ENCODE measurements at regions not wholly inside any gene's neighbourhood (a gene's known extent, or its start where the extent isn't known, plus 50 kb on each side); places are given as distances from the start of the nearest gene placed in this dataset.

DNA sequence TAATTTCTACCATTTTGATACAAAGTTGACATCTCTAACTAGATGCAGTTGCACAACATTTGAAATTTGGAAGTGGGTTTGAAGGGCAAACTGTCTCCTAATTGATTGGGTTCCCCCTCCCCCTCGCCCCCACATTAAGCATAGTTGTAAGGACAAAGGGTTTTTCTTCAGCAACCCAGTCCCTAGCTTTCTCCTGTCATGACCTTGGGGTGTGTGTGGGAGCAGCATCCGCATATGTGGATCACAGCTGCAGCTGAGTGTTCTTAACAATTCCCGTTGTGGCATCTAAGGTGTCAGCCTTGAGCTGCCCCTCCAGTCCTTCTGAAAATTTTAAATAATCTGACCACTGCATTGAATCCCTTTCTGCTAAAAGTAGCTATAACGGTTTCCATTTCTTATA is 141.3 kb upstream of the CDH10 start:
- Mint-ChIP-seq H3K4me1 (no peaks in the 10 kb centered on the region), H3K27me3 (ENCODE audit: low read depth, poor library complexity) (no peaks in the 10 kb centered on the region), H3K9me3 (no peaks in the 10 kb centered on the region), H3K4me3 (no peak overlapping the region), H3K27ac (no peak overlapping the region), H3K36me3 (ENCODE audit: low read depth) (no peaks in the 10 kb centered on the region)
- TF ChIP-seq, protein P1, sequence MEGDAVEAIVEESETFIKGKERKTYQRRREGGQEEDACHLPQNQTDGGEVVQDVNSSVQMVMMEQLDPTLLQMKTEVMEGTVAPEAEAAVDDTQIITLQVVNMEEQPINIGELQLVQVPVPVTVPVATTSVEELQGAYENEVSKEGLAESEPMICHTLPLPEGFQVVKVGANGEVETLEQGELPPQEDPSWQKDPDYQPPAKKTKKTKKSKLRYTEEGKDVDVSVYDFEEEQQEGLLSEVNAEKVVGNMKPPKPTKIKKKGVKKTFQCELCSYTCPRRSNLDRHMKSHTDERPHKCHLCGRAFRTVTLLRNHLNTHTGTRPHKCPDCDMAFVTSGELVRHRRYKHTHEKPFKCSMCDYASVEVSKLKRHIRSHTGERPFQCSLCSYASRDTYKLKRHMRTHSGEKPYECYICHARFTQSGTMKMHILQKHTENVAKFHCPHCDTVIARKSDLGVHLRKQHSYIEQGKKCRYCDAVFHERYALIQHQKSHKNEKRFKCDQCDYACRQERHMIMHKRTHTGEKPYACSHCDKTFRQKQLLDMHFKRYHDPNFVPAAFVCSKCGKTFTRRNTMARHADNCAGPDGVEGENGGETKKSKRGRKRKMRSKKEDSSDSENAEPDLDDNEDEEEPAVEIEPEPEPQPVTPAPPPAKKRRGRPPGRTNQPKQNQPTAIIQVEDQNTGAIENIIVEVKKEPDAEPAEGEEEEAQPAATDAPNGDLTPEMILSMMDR (IDR thresholded peaks at IDR 0.05) = no peak
- no peak for DNase-seq

DNA sequence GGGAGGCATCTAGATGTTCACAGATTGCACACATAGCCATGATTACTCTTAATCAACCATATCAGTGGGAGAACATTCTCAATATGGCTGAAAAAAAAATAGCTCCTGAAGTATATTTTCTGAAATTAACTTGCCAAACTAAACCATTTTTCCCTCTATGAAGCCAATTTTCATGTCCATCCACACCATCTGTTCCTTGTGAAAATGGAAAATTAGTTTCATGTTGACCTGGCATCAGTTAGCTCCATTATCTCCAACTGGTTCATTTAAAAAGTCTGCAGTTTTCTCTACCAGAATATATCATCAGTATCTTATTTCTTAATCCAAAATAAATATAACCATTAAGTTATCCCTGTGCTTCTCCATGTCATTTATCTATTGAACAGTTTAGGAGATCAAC is 138.8 kb upstream of the CDH10 start:
- Mint-ChIP-seq H3K9me3 (no peaks in the 10 kb centered on the region), H3K27ac (no peak overlapping the region), H3K4me1 (no peaks in the 10 kb centered on the region), H3K27me3 (ENCODE audit: low read depth, poor library complexity) (no peaks in the 10 kb centered on the region), H3K36me3 (ENCODE audit: low read depth) (no peaks in the 10 kb centered on the region), H3K4me3 (no peak overlapping the region)
- DNase-seq = no peak
- TF ChIP-seq, protein P1 (IDR thresholded peaks at IDR 0.05) = no peak

DNA sequence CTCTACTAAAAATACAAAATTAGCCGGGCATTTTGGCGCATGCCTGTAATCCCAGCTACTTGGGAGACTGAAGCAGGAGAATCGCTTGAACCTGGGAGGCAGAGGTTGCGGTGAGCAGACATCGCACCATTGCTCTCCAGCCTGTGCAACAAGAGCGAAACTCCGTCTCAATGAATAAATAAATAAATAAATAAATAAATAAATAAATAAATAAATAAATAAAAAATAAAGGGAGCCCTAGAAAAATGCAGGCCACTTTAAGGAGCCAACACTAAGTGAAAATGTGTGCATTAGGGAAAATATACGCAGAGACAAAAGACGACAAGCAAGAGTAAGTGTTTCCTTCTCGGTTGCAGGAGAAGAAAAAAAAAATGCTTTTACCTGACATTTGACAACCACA is 132.6 kb upstream of the CDH10 start:
- peaks cover under 1% of the 10 kb centered on the region for H3K4me1 Mint-ChIP-seq
- H3K27me3 Mint-ChIP-seq (ENCODE audit: low read depth, poor library complexity) = no peaks in the 10 kb centered on the region
- DNase-seq = no peak
- H3K27ac Mint-ChIP-seq = no peak overlapping the region
- no peak overlapping the region for H3K4me3 Mint-ChIP-seq
- H3K36me3 Mint-ChIP-seq (ENCODE audit: low read depth) = no peaks in the 10 kb centered on the region
- TF ChIP-seq, protein P1 (IDR thresholded peaks at IDR 0.05) = no peak
- H3K9me3 Mint-ChIP-seq = no peaks in the 10 kb centered on the region

DNA sequence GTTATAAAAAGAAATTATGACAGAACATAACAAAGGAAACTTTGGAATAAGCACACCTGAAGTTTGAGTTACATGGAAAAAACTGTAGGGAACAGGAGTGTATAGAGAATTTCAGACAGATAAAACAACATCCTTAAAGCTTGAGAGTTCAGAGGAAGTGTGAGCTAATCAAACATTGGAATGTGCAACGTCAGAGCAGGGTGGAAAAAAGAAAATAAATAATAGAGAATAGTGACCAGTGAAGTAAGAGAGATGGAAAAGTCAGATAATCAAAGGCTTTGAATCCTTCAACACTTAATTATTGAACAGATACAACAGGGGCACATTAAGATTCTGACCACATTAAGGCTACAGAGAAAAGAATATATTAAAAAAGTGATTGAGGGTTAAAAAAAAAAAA is 128.5 kb upstream of the CDH10 start:
- TF ChIP-seq, protein P1 (IDR thresholded peaks at IDR 0.05) = no peak
- no peaks in the 10 kb centered on the region for H3K36me3 Mint-ChIP-seq (ENCODE audit: low read depth)
- peak overlapping the region; percentile 5 for H3K27ac Mint-ChIP-seq
- H3K27me3 Mint-ChIP-seq (ENCODE audit: low read depth, poor library complexity) = no peaks in the 10 kb centered on the region
- H3K4me1 Mint-ChIP-seq = peaks cover 5% of the 10 kb centered on the region
- no peak for DNase-seq
- no peak overlapping the region for H3K4me3 Mint-ChIP-seq
- H3K9me3 Mint-ChIP-seq = no peaks in the 10 kb centered on the region

DNA sequence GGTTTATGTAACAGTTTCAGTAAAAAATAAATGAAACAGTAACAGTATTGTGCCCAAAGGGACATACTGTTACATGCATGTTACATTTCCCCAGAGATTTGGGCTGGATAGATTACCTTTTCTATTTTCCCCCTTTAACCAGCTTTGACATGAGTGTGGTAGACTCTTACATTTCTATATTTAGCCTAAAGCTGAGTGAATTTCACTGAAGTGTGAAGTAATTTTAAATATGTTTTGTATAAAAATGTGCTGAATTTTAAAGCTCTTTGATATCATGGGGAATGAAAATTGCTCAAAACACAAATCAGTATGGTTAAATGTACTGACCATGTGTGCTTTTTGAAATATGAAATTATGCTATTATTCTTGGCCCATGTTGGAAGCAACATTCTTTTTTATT is 122.3 kb upstream of the CDH10 start:
- DNase-seq = no peak
- Mint-ChIP-seq H3K27ac (no peak overlapping the region), H3K36me3 (ENCODE audit: low read depth) (no peaks in the 10 kb centered on the region), H3K27me3 (ENCODE audit: low read depth, poor library complexity) (no peaks in the 10 kb centered on the region), H3K9me3 (peaks cover 3% of the 10 kb centered on the region), H3K4me3 (no peak overlapping the region), H3K4me1 (peaks cover 2% of the 10 kb centered on the region)
- TF ChIP-seq, protein P1 (IDR thresholded peaks at IDR 0.05) = no peak

DNA sequence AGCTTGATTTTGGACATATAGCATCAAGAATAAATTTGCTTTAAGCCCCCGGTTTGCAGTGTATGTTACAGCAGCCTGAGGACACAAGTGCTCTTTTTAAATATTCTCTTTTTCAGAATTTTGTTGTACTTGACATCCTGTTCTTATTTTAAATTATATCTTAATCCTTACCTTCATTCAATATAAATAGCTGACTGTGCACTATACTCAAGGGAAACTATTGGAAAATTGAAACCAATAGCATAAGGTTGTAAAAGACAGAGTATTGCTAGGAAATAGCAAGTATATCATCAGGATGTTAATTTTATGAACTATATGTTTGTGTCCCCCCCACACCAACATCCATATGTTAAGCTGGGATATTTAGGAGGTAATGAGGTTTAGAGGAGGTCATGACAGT is 120.4 kb upstream of the CDH10 start:
- H3K27ac Mint-ChIP-seq = no peak overlapping the region
- peaks cover 19% of the 10 kb centered on the region for H3K9me3 Mint-ChIP-seq
- H3K27me3 Mint-ChIP-seq (ENCODE audit: low read depth, poor library complexity) = no peaks in the 10 kb centered on the region
- H3K36me3 Mint-ChIP-seq (ENCODE audit: low read depth) = no peaks in the 10 kb centered on the region
- H3K4me3 Mint-ChIP-seq = no peak overlapping the region
- DNase-seq = no peak
- H3K4me1 Mint-ChIP-seq = no peaks in the 10 kb centered on the region
- TF ChIP-seq, protein P1 (IDR thresholded peaks at IDR 0.05) = no peak
